NCI-H510A (cell line): ENCODE measurements at regions not wholly inside any gene's neighbourhood (a gene's known extent, or its start where the extent isn't known, plus 50 kb on each side); places are given as distances from the start of the nearest gene placed in this dataset.
A peak's percentile ranks its signal among the peaks of the same experiment; 100 is the strongest.

ENCODE experiments used
- DNase-seq: peaks from one replicate; lab custom pipeline; 2025; lab: John Stamatoyannopoulos, UW

GRCh38 chr5:99133921-99134320, 205.1 kb upstream of the CHD1 start:
- no peak for DNase-seq

GRCh38 chr5:99129768-99130501, 201.1 kb upstream of the CHD1 start:
- DNase-seq = no peak

- no peak for DNase-seq
Measured at GRCh38 chr5:99122976-99123375, 194.2 kb upstream of the CHD1 start.

- DNase-seq = no peak
Measured at GRCh38 chr5:99119326-99119725, 190.5 kb upstream of the CHD1 start.

GRCh38 chr5:99116526-99116925, 187.7 kb upstream of the CHD1 start:
- no peak for DNase-seq

GRCh38 chr5:99109894-99110293, 181.1 kb upstream of the CHD1 start:
- DNase-seq = no peak

- no peak for DNase-seq
Measured at GRCh38 chr5:99105216-99105615, 176.4 kb upstream of the CHD1 start.

- peak; percentile 28 for DNase-seq
Measured at GRCh38 chr5:99104538-99105132, 175.8 kb upstream of the CHD1 start.

- DNase-seq = no peak
Measured at GRCh38 chr5:99102073-99102697, 173.4 kb upstream of the CHD1 start.

GRCh38 chr5:99099691-99100090, 170.9 kb upstream of the CHD1 start:
- no peak for DNase-seq

GRCh38 chr5:99089822-99090549, 161.2 kb upstream of the CHD1 start:
- DNase-seq = no peak

- no peak for DNase-seq
Measured at GRCh38 chr5:99088309-99088708, 159.5 kb upstream of the CHD1 start.

GRCh38 chr5:99083197-99083596, 154.4 kb upstream of the CHD1 start:
- DNase-seq = no peak

- DNase-seq = no peak
Measured at GRCh38 chr5:99081711-99082110, 152.9 kb upstream of the CHD1 start.

- DNase-seq = no peak
Measured at GRCh38 chr5:99076723-99077640, 148.2 kb upstream of the CHD1 start.

GRCh38 chr5:99072846-99073245, 144.0 kb upstream of the CHD1 start:
- no peak for DNase-seq

GRCh38 chr5:99070822-99071221, 142.0 kb upstream of the CHD1 start:
- DNase-seq = no peak

GRCh38 chr5:99070362-99070761, 141.6 kb upstream of the CHD1 start:
- no peak for DNase-seq

- DNase-seq = no peak
Measured at GRCh38 chr5:99068944-99069650, 140.3 kb upstream of the CHD1 start.

GRCh38 chr5:99063737-99064136, 134.9 kb upstream of the CHD1 start:
- no peak for DNase-seq

- no peak for DNase-seq
Measured at GRCh38 chr5:99061711-99062110, 132.9 kb upstream of the CHD1 start.
